Activated naive CD8-positive, alpha-beta T cell treated with anti-CD3 and anti-CD28 coated beads, Interleukin-2, amount 10 ng/mL, durations not matched to agents 7 days and 5 days (primary cell): ENCODE measurements at regions not wholly inside any gene's neighbourhood (a gene's known extent, or its start where the extent isn't known, plus 50 kb on each side); places are given as distances from the start of the nearest gene placed in this dataset.
"Not testable (repeated sequence)": the region's sequence is repeated elsewhere in the genome, so short reads cannot be mapped to it uniquely, and the experiment has no call there.

ENCODE experiments used
- ATAC-seq: fragments of 150-1000 bp; cut with Tn5 transposase; one replicate; pipeline ENCODE4 v1.10.0; 2021; ENCODE audit warnings: low read depth, moderate library complexity
- POLR2A ChIA-PET: fragments of 350-600 bp; sonication (Branson Sonifier 250); formaldehyde crosslinking; loops from one replicate; lab custom pipeline; 2021; ENCODE audit warnings: antibody characterized with exemption; lab: Charles Lee
- DNase-seq: peaks from one replicate; pipeline ENCODE4 v3.0.0; 2021
- H3K27ac Mint-ChIP-seq: one replicate; pipeline ENCODE4 v1.8.0; 2022; ENCODE audit warnings: mild to moderate bottlenecking, mixed read lengths
- H3K27me3 Mint-ChIP-seq: one replicate; pipeline ENCODE4 v1.8.0; 2022; ENCODE audit warnings: mild to moderate bottlenecking, moderate library complexity, mixed read lengths
- H3K36me3 Mint-ChIP-seq: one replicate; pipeline ENCODE4 v1.8.0; 2021; ENCODE audit warnings: mild to moderate bottlenecking, mixed read lengths
- H3K4me1 Mint-ChIP-seq: one replicate; pipeline ENCODE4 v1.8.0; 2021; ENCODE audit warnings: mixed read lengths
- H3K4me3 Mint-ChIP-seq: one replicate; pipeline ENCODE4 v1.8.0; 2022; ENCODE audit warnings: mild to moderate bottlenecking, moderate library complexity, mixed read lengths
- H3K9me3 Mint-ChIP-seq: one replicate; pipeline ENCODE4 v1.8.0; 2021; ENCODE audit warnings: mixed read lengths

GRCh38 chr2:138309760-138310159 lies 191.8 kb upstream of the SPOPL start:
- H3K4me3 Mint-ChIP-seq: no peak overlapping the region
- no peaks in the 10 kb centered on the region for H3K27me3 Mint-ChIP-seq
- no peaks in the 10 kb centered on the region for H3K36me3 Mint-ChIP-seq
- POLR2A ChIA-PET: no interaction called here
- H3K4me1 Mint-ChIP-seq: no peaks in the 10 kb centered on the region
- DNase-seq (no peak), ATAC-seq (no peak)
- no peak overlapping the region for H3K27ac Mint-ChIP-seq
- peaks cover 2% of the 10 kb centered on the region for H3K9me3 Mint-ChIP-seq

DNA sequence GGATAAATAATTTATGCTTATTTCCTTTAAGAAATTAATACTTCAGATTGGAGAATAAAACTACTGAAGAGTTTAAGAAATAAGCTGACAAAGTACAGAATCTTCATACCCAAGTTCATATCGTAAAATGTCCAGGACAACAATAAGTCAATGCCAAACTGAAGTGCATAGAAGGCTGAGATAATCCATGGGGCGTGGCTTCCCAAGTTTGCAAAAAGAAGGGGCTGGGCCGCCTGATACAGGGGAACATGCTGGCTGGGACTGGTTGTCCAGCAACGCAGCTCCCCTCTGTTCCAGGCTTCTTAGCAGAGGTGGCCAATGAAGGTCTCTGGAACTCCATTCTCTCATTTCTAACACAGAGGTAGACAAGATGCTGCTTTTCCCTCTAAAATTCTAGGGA lies 189.5 kb upstream of the SPOPL start:
- no peaks in the 10 kb centered on the region for H3K27me3 Mint-ChIP-seq
- no peak overlapping the region for H3K4me3 Mint-ChIP-seq
- POLR2A ChIA-PET: no interaction called here
- H3K4me1 Mint-ChIP-seq: no peaks in the 10 kb centered on the region
- no peak for DNase-seq
- no peaks in the 10 kb centered on the region for H3K36me3 Mint-ChIP-seq
- no peak overlapping the region for H3K27ac Mint-ChIP-seq
- H3K9me3 Mint-ChIP-seq: peaks cover 2% of the 10 kb centered on the region
- no peak for ATAC-seq

DNA sequence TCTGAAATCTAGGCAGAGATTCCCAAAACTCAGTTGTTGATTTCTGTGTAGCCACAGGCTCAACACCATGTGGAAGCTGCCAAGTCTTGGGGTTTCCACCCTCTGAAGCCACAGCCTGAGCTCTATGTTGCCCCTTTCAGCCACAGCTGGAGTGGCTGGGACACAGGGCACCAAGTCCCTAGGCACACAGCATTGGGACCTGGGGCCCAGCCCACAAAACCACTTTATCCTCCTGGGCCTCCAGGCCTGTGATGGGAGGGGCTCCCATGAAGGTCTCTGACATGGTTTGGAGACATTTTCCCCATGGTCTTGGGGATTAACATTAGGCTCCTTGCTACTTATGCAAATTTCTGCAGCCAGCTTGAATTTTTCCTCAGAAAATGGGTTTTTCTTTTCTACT lies 186.0 kb upstream of the SPOPL start:
- H3K36me3 Mint-ChIP-seq, H3K4me1 Mint-ChIP-seq, H3K4me3 Mint-ChIP-seq, H3K9me3 Mint-ChIP-seq, H3K27me3 Mint-ChIP-seq, H3K27ac Mint-ChIP-seq, DNase-seq, POLR2A ChIA-PET, ATAC-seq: not testable (repeated sequence)

DNA sequence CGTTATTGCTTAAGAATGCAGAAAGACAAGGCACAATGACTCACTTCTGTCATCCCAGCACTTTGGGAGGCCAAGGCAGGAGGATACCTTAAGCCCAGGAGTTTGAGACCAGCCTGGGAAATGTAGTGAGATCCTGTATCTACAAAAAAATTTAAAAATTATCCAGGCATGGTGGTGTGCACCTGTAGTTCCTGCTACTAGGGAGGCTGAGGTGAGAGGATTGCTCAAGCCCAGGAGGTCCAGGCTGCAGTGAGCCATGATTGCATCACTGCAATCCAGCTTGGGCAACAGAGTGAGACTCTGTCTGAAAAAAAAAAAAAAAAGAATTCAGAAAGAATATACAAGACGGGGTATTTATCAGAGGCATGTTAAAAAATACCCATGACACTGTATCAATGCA lies 182.0 kb upstream of the SPOPL start:
- ATAC-seq: no peak
- POLR2A ChIA-PET: no interaction called here
- Mint-ChIP-seq H3K4me1 (no peaks in the 10 kb centered on the region), H3K9me3 (no peaks in the 10 kb centered on the region), H3K36me3 (no peaks in the 10 kb centered on the region), H3K27me3 (no peaks in the 10 kb centered on the region), H3K27ac (no peak overlapping the region), H3K4me3 (no peak overlapping the region)
- DNase-seq: no peak

GRCh38 chr2:138321458-138321857 lies 180.1 kb upstream of the SPOPL start:
- no peaks in the 10 kb centered on the region for H3K36me3 Mint-ChIP-seq
- ATAC-seq: no peak

GRCh38 chr2:138323382-138324067 lies 178.0 kb upstream of the SPOPL start:
- H3K4me3 Mint-ChIP-seq: no peak overlapping the region
- DNase-seq: no peak
- H3K4me1 Mint-ChIP-seq: no peaks in the 10 kb centered on the region
- POLR2A ChIA-PET: no interaction called here
- H3K27me3 Mint-ChIP-seq: no peaks in the 10 kb centered on the region
- no peaks in the 10 kb centered on the region for H3K9me3 Mint-ChIP-seq
- ATAC-seq: no peak
- no peaks in the 10 kb centered on the region for H3K36me3 Mint-ChIP-seq
- H3K27ac Mint-ChIP-seq: no peak overlapping the region

More at GRCh38 chr2:138321458-138321857, 180.1 kb upstream of the SPOPL start:
- H3K4me3 Mint-ChIP-seq: no peak overlapping the region
- no peaks in the 10 kb centered on the region for H3K27me3 Mint-ChIP-seq
- no peaks in the 10 kb centered on the region for H3K9me3 Mint-ChIP-seq
- DNase-seq: no peak
- H3K27ac Mint-ChIP-seq: no peak overlapping the region
- H3K4me1 Mint-ChIP-seq: no peaks in the 10 kb centered on the region
- POLR2A ChIA-PET: no interaction called here

DNA sequence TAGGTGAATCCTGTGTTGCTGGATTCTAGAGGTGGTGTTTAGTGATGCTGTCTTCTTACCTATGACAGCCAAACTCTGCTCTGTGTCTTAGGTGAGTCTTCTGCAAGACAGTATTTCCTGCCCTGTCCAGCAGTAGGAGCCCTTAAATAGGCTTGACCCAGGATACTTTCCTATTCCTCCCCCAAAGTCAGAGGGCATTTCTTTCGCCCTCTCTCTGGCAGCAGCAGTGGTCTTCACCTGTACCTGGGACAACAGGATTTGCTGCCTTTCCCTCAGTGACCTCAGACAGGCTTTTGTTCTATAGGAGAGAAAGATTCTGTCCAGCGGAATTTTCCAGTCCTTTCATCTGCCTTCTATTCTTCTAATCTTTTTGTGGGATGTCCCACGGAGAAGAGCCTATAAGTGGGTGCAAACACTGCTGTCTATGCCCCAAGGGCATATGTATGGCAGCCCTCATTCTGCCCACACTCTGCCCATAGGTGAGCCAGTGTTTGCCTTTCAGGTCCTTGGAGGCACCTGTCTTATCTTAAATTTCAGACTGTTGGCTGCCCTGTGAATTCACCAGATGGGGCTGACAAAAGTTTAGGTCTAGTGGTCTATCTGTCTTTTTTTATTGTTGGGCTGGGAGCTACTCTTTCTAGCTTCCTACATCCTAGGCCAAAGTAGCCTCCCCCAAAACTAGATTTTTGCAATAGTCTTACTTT lies 177.3 kb upstream of the SPOPL start:
- Mint-ChIP-seq H3K36me3 (no peaks in the 10 kb centered on the region), H3K27ac (no peak overlapping the region), H3K4me1 (no peaks in the 10 kb centered on the region), H3K9me3 (no peaks in the 10 kb centered on the region), H3K27me3 (no peaks in the 10 kb centered on the region), H3K4me3 (no peak overlapping the region)
- DNase-seq (no peak), ATAC-seq (no peak)
- POLR2A ChIA-PET: no interaction called here

DNA sequence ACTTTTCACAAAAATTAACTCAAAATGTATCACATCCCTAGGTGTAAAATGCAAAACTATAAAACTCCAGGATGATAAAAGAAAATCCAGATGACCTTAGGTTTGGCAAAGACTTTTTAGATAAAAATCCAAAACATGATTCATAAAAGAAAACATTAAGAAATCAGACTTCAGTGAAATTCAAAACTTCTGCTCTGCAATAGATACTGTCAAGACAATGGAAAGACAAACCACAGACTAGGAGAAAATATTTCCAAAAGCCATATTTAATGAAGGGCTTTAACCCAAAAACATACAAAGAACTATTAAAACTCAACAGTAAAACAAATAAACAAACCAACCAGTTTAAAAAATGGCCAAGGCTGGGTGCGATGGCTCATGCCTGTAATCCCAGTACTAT lies 173.6 kb upstream of the SPOPL start:
- ATAC-seq (no peak), DNase-seq (no peak)
- Mint-ChIP-seq H3K27ac (no peak overlapping the region), H3K27me3 (no peaks in the 10 kb centered on the region), H3K36me3 (no peaks in the 10 kb centered on the region), H3K4me1 (no peaks in the 10 kb centered on the region), H3K9me3 (no peaks in the 10 kb centered on the region), H3K4me3 (no peak overlapping the region)
- POLR2A ChIA-PET: no interaction called here

- H3K27me3 Mint-ChIP-seq: no peaks in the 10 kb centered on the region
- H3K27ac Mint-ChIP-seq: no peak overlapping the region
- H3K4me3 Mint-ChIP-seq: no peak overlapping the region
- H3K4me1 Mint-ChIP-seq: no peaks in the 10 kb centered on the region
- no peaks in the 10 kb centered on the region for H3K36me3 Mint-ChIP-seq
- DNase-seq (no peak), ATAC-seq (no peak)
- no peaks in the 10 kb centered on the region for H3K9me3 Mint-ChIP-seq
- POLR2A ChIA-PET: no interaction called here
Observed at GRCh38 chr2:138329162-138329561, 172.4 kb upstream of the SPOPL start.

GRCh38 chr2:138329591-138329990 lies 172.0 kb upstream of the SPOPL start:
- no peaks in the 10 kb centered on the region for H3K4me1 Mint-ChIP-seq
- H3K27me3 Mint-ChIP-seq: no peaks in the 10 kb centered on the region
- no peak overlapping the region for H3K4me3 Mint-ChIP-seq
- POLR2A ChIA-PET: no interaction called here
- H3K27ac Mint-ChIP-seq: no peak overlapping the region
- no peak for ATAC-seq
- no peaks in the 10 kb centered on the region for H3K36me3 Mint-ChIP-seq
- no peak for DNase-seq
- H3K9me3 Mint-ChIP-seq: no peaks in the 10 kb centered on the region

GRCh38 chr2:138333121-138333520 lies 168.4 kb upstream of the SPOPL start:
- Mint-ChIP-seq H3K27me3 (no peaks in the 10 kb centered on the region), H3K27ac (no peak overlapping the region), H3K36me3 (no peaks in the 10 kb centered on the region), H3K9me3 (no peaks in the 10 kb centered on the region), H3K4me1 (no peaks in the 10 kb centered on the region), H3K4me3 (no peak overlapping the region)
- no peak for ATAC-seq
- POLR2A ChIA-PET: no interaction called here
- DNase-seq: no peak

DNA sequence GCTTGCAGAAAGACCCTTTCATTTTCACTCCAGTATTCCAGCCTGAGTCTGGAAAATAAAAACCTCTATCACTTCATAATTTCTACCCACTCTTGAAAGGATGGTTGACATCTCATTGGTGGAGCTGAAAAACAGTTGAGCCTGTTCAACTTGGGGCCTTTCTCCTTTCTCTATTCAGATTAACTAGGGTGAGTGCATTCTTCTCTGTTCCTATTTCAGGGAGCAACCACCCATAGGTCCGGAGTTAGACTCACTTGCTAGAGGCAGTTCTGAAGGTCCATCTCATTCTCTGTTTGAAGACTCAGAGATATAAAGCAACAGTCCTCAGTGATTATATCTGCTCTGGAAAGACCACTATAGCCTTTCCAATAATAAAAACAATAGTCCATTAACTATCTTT lies 167.9 kb upstream of the SPOPL start:
- Mint-ChIP-seq H3K27ac (no peak overlapping the region), H3K4me1 (no peaks in the 10 kb centered on the region), H3K36me3 (no peaks in the 10 kb centered on the region), H3K4me3 (no peak overlapping the region), H3K27me3 (no peaks in the 10 kb centered on the region), H3K9me3 (no peaks in the 10 kb centered on the region)
- ATAC-seq (no peak), DNase-seq (no peak)
- POLR2A ChIA-PET: no interaction called here

- Mint-ChIP-seq H3K4me3 (no peak overlapping the region), H3K36me3 (no peaks in the 10 kb centered on the region), H3K27me3 (no peaks in the 10 kb centered on the region), H3K27ac (no peak overlapping the region), H3K4me1 (no peaks in the 10 kb centered on the region), H3K9me3 (no peaks in the 10 kb centered on the region)
- ATAC-seq (no peak), DNase-seq (no peak)
- POLR2A ChIA-PET: no interaction called here
Observed at GRCh38 chr2:138334323-138334722, 167.2 kb upstream of the SPOPL start.

DNA sequence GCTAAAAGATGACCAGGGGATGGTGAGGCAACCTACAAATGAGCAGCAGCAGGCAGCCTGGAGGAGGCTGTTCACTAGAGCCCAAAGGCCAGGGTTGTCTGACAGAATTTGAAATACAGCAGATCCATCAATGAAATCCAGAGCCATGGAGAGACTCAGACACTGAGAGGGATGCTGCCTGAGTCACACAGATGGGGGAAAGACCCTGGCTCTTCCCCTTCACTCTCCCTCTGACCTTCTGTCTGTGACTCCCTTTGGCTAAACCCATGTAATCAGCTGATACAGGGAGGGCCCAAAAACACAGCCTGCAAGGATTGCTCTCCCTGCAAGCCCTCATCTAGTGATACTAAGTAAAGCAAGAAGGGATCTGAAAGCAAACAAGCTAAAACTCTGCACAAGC lies 166.5 kb upstream of the SPOPL start:
- Mint-ChIP-seq H3K4me3 (no peak overlapping the region), H3K27ac (no peak overlapping the region), H3K4me1 (no peaks in the 10 kb centered on the region), H3K9me3 (no peaks in the 10 kb centered on the region), H3K36me3 (no peaks in the 10 kb centered on the region), H3K27me3 (no peaks in the 10 kb centered on the region)
- DNase-seq: no peak
- POLR2A ChIA-PET: no interaction called here
- no peak for ATAC-seq
